ENCODE measurements at regions not wholly inside any gene's neighbourhood (a gene's known extent, or its start where the extent isn't known, plus 50 kb on each side); places are given as distances from the start of the nearest gene placed in this dataset.

DNA sequence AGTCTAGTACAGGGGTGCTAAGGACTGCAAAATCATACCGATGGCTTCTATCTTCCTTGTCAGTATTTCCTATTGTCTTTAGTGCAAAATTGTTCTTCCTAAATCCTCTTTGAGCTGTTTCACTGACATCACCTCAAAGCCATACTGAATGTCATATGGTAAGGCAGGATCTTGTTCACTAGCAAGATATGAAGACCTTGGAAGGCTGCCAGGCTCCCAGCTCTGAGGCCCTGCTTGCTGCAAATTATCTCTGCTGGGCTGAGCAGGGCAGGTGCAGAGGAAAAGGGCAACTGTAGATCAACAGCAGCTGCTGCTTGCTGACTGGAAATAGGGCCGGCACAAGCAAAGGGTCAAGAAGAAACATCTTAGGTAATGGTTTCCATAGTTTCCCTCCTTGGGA is 58.2 kb downstream of the PMAIP1 start:
- H3K4me3 ChIP-seq (ENCODE audit: low read depth, low read length), result no peak overlapping the region
- TF ChIP-seq CTCF (IDR thresholded peaks at IDR 0.05; ENCODE audit: low read depth, low read length), result no peak

DNA sequence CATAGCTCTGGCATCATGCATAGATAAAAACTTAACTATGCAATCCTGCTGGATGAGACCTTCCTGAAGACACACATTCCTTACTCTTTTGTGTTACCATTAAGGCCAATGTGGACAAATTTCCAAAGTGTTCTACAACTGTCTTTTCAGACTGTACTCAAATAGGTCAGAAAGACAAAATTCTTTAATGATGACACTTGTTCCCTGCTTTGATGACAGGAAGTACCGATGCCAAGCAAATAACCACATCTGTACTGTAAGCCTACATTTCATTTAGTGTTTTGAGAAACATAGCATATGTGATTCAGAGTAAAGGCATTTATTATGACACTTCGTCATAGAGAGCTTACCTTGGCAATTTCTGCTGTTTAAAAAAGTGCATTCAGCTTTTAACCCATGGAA is 55.0 kb downstream of the PMAIP1 start:
- no peak overlapping the region for H3K4me3 ChIP-seq (ENCODE audit: low read depth, low read length)
- TF ChIP-seq CTCF (IDR thresholded peaks at IDR 0.05; ENCODE audit: low read depth, low read length), result no peak

DNA sequence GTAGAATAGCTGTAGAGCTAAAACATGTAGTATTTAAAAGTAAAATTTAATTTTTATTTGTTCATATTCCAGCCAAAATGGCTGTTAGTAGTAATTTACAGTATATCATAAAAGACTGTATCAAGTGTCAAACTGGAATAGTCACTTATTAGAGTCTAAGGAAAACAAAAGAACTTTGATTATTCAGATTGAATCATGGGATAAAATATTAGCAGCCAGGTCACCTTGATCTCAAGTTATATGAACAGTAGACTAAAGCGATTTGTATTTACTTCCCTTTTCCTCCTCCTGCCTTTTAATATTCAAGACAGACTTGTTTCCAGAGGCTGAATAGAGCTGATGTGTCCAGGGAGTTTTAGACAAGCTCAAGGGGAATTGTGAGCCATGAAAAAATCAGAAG is 54.4 kb downstream of the PMAIP1 start:
- TF ChIP-seq CTCF (IDR thresholded peaks at IDR 0.05; ENCODE audit: low read depth, low read length), result no peak
- no peak overlapping the region for H3K4me3 ChIP-seq (ENCODE audit: low read depth, low read length)
